Activated CD8-positive, alpha-beta T cell treated with anti-CD3 and anti-CD28 coated beads, Interleukin-2, amount 10 ng/mL, durations not matched to agents 7 days and 5 days (primary cell): ENCODE measurements at regions not wholly inside any gene's neighbourhood (a gene's known extent, or its start where the extent isn't known, plus 50 kb on each side); places are given as distances from the start of the nearest gene placed in this dataset.

Source experiments
- ATAC-seq: fragments of 150-1000 bp; cut with Tn5 transposase; one replicate; pipeline ENCODE4 v1.10.0; 2021; ENCODE audit warnings: moderate library complexity
- CTCF ChIA-PET: fragments of 350-600 bp; sonication (Branson Sonifier 250); formaldehyde crosslinking; loops from one replicate; lab custom pipeline; 2021; ENCODE audit warnings: antibody characterized with exemption; lab: Charles Lee
- POLR2A ChIA-PET: fragments of 350-600 bp; sonication (Branson Sonifier 250); formaldehyde crosslinking; loops from one replicate; lab custom pipeline; 2021; ENCODE audit warnings: antibody characterized with exemption; lab: Charles Lee
- DNase-seq: peaks from one replicate; pipeline ENCODE4 v3.0.0-alpha.2; 2020
- H3K27ac Mint-ChIP-seq: one replicate; pipeline ENCODE4 v1.8.0; 2021; ENCODE audit warnings: mild to moderate bottlenecking, mixed read lengths
- H3K27me3 Mint-ChIP-seq: one replicate; pipeline ENCODE4 v1.8.0; 2021; ENCODE audit warnings: low read depth, mixed read lengths
- H3K36me3 Mint-ChIP-seq: one replicate; pipeline ENCODE4 v1.8.0; 2021; ENCODE audit warnings: low read depth, mixed read lengths
- H3K4me1 Mint-ChIP-seq: one replicate; pipeline ENCODE4 v1.8.0; 2021; ENCODE audit warnings: low read depth, mixed read lengths
- H3K4me3 Mint-ChIP-seq: one replicate; pipeline ENCODE4 v1.8.0; 2021; ENCODE audit warnings: mild to moderate bottlenecking, mixed read lengths
- H3K9me3 Mint-ChIP-seq: one replicate; pipeline ENCODE4 v1.8.0; 2022; ENCODE audit warnings: mixed read lengths; ENCODE audit not compliant: insufficient read depth

GRCh38 chr18:67596003-67596402 is 79.5 kb upstream of the DSEL start:
- POLR2A ChIA-PET = no interaction called here
- Mint-ChIP-seq H3K4me3 (no peak overlapping the region), H3K27ac (no peak overlapping the region), H3K4me1 (no peaks in the 10 kb centered on the region), H3K36me3 (no peaks in the 10 kb centered on the region), H3K9me3 (peaks cover 3% of the 10 kb centered on the region), H3K27me3 (no peaks in the 10 kb centered on the region)
- ATAC-seq = no peak
- CTCF ChIA-PET = no interaction called here
- DNase-seq = no peak

GRCh38 chr18:67590571-67591141 is 74.1 kb upstream of the DSEL start:
- ChIA-PET POLR2A (no interaction called here), CTCF (no interaction called here)
- no peak overlapping the region for H3K27ac Mint-ChIP-seq
- DNase-seq (no peak), ATAC-seq (no peak)
- H3K36me3 Mint-ChIP-seq = no peaks in the 10 kb centered on the region
- H3K27me3 Mint-ChIP-seq = no peaks in the 10 kb centered on the region
- no peak overlapping the region for H3K4me3 Mint-ChIP-seq
- H3K9me3 Mint-ChIP-seq = peaks cover 3% of the 10 kb centered on the region
- H3K4me1 Mint-ChIP-seq = no peaks in the 10 kb centered on the region

- ATAC-seq = no peak
- ChIA-PET POLR2A (no interaction called here), CTCF (no interaction called here)
- Mint-ChIP-seq H3K27me3 (no peaks in the 10 kb centered on the region), H3K4me3 (no peak overlapping the region), H3K36me3 (no peaks in the 10 kb centered on the region), H3K9me3 (no peaks in the 10 kb centered on the region), H3K27ac (no peak overlapping the region), H3K4me1 (no peaks in the 10 kb centered on the region)
- no peak for DNase-seq
Measured at GRCh38 chr18:67589325-67589724, 72.8 kb upstream of the DSEL start.

GRCh38 chr18:67586101-67586500 is 69.6 kb upstream of the DSEL start:
- no peaks in the 10 kb centered on the region for H3K9me3 Mint-ChIP-seq
- no peaks in the 10 kb centered on the region for H3K27me3 Mint-ChIP-seq
- no peak overlapping the region for H3K27ac Mint-ChIP-seq
- H3K4me3 Mint-ChIP-seq = no peak overlapping the region
- no peak for DNase-seq
- ATAC-seq = no peak
- ChIA-PET CTCF (no interaction called here), POLR2A (no interaction called here)
- no peaks in the 10 kb centered on the region for H3K4me1 Mint-ChIP-seq
- no peaks in the 10 kb centered on the region for H3K36me3 Mint-ChIP-seq

- no peak overlapping the region for H3K27ac Mint-ChIP-seq
- ATAC-seq (no peak), DNase-seq (no peak)
- H3K36me3 Mint-ChIP-seq = no peaks in the 10 kb centered on the region
- ChIA-PET POLR2A (no interaction called here), CTCF (no interaction called here)
- no peaks in the 10 kb centered on the region for H3K9me3 Mint-ChIP-seq
- H3K27me3 Mint-ChIP-seq = no peaks in the 10 kb centered on the region
- H3K4me1 Mint-ChIP-seq = no peaks in the 10 kb centered on the region
- H3K4me3 Mint-ChIP-seq = no peak overlapping the region
Measured at GRCh38 chr18:67583621-67584020, 67.1 kb upstream of the DSEL start.

GRCh38 chr18:67582488-67582887 is 66.0 kb upstream of the DSEL start:
- Mint-ChIP-seq H3K9me3 (no peaks in the 10 kb centered on the region), H3K4me1 (no peaks in the 10 kb centered on the region), H3K4me3 (no peak overlapping the region), H3K36me3 (no peaks in the 10 kb centered on the region), H3K27me3 (no peaks in the 10 kb centered on the region), H3K27ac (no peak overlapping the region)
- POLR2A ChIA-PET = no interaction called here
- ATAC-seq = no peak
- CTCF ChIA-PET = no interaction called here
- DNase-seq = no peak

- ChIA-PET CTCF (no interaction called here), POLR2A (no interaction called here)
- DNase-seq (no peak), ATAC-seq (no peak)
- no peak overlapping the region for H3K27ac Mint-ChIP-seq
- no peaks in the 10 kb centered on the region for H3K36me3 Mint-ChIP-seq
- no peaks in the 10 kb centered on the region for H3K4me1 Mint-ChIP-seq
- no peaks in the 10 kb centered on the region for H3K27me3 Mint-ChIP-seq
- no peak overlapping the region for H3K4me3 Mint-ChIP-seq
- H3K9me3 Mint-ChIP-seq = no peaks in the 10 kb centered on the region
Measured at GRCh38 chr18:67581178-67581577, 64.7 kb upstream of the DSEL start.

GRCh38 chr18:67577386-67577785 is 60.9 kb upstream of the DSEL start:
- Mint-ChIP-seq H3K4me1 (no peaks in the 10 kb centered on the region), H3K4me3 (no peak overlapping the region), H3K36me3 (no peaks in the 10 kb centered on the region), H3K27ac (no peak overlapping the region), H3K27me3 (no peaks in the 10 kb centered on the region), H3K9me3 (no peaks in the 10 kb centered on the region)
- POLR2A ChIA-PET = no interaction called here
- CTCF ChIA-PET = no interaction called here
- ATAC-seq (no peak), DNase-seq (no peak)

- DNase-seq = no peak
- no peak overlapping the region for H3K27ac Mint-ChIP-seq
- H3K9me3 Mint-ChIP-seq = no peaks in the 10 kb centered on the region
- no peak for ATAC-seq
- POLR2A ChIA-PET = no interaction called here
- H3K36me3 Mint-ChIP-seq = no peaks in the 10 kb centered on the region
- no peak overlapping the region for H3K4me3 Mint-ChIP-seq
- H3K4me1 Mint-ChIP-seq = no peaks in the 10 kb centered on the region
- CTCF ChIA-PET = no interaction called here
- H3K27me3 Mint-ChIP-seq = peaks cover 2% of the 10 kb centered on the region
Measured at GRCh38 chr18:67574749-67575148, 58.2 kb upstream of the DSEL start.

- no peak overlapping the region for H3K4me3 Mint-ChIP-seq
- ChIA-PET POLR2A (no interaction called here), CTCF (no interaction called here)
- no peaks in the 10 kb centered on the region for H3K9me3 Mint-ChIP-seq
- ATAC-seq = no peak
- H3K27me3 Mint-ChIP-seq = peaks cover 2% of the 10 kb centered on the region
- H3K27ac Mint-ChIP-seq = no peak overlapping the region
- H3K36me3 Mint-ChIP-seq = no peaks in the 10 kb centered on the region
- H3K4me1 Mint-ChIP-seq = no peaks in the 10 kb centered on the region
- DNase-seq = no peak
Measured at GRCh38 chr18:67568166-67568565, 51.6 kb upstream of the DSEL start.
